ENCODE measurements at regions not wholly inside any gene's neighbourhood (a gene's known extent, or its start where the extent isn't known, plus 50 kb on each side); places are given as distances from the start of the nearest gene placed in this dataset.

DNA sequence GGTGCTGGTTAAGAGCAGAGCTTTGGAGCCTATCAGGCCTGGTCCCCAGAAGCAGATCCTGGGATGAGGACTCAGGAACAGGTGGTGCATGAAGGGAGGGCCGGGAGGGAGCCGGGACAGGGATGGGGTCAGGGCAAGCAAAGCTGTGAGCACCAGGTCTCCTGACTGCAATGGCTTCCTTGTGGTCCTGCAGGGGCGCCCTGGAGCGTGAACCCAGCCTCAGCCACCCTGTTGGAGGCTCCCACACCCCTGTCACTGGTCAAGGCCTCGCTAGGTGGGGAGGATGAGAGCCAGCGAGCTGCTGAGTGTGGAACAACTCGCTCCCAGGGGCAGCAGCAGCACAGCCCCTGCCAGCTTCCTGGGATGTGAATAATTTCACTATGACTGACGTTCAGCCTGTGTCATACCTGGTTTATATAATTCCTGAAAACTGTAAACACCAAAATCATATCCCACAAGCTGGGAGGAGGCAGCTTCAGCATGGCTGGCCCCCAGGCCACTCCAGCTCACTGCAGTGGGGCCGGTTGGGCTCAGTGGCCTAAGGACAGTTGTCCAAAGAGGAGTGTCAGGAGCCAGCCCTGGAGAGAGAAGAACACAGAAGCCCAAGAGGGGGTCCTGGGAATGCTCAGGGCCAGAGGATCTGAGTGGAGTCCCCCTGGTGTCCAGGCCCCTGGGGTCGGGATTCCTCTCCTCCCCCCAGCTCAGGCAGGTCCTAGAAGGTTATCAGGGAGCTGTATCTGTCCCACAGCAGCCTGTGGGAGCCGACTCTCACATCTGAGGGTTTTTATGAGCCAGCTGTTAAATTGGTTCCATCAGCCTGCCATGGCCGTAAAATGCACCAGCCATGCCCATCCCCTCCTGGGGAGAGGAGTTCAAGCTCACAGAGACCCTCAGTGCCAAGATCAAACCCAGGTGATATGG is 272.9 kb downstream of the ADGRD1 start:
- TF ChIP-seq, protein P1, sequence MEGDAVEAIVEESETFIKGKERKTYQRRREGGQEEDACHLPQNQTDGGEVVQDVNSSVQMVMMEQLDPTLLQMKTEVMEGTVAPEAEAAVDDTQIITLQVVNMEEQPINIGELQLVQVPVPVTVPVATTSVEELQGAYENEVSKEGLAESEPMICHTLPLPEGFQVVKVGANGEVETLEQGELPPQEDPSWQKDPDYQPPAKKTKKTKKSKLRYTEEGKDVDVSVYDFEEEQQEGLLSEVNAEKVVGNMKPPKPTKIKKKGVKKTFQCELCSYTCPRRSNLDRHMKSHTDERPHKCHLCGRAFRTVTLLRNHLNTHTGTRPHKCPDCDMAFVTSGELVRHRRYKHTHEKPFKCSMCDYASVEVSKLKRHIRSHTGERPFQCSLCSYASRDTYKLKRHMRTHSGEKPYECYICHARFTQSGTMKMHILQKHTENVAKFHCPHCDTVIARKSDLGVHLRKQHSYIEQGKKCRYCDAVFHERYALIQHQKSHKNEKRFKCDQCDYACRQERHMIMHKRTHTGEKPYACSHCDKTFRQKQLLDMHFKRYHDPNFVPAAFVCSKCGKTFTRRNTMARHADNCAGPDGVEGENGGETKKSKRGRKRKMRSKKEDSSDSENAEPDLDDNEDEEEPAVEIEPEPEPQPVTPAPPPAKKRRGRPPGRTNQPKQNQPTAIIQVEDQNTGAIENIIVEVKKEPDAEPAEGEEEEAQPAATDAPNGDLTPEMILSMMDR (IDR thresholded peaks at IDR 0.05) = no peak
- no peak for TF ChIP-seq POLR2A (IDR thresholded peaks at IDR 0.05)

Data from lower leg skin (tissue), 3 donors.